ENCODE measurements at regions not wholly inside any gene's neighbourhood (a gene's known extent, or its start where the extent isn't known, plus 50 kb on each side); places are given as distances from the start of the nearest gene placed in this dataset.

- Histone ChIP-seq H3K9me3 (ENCODE audit: control insufficient read depth, low read length) (no peaks in the 10 kb centered on the region), H3K4me1 (ENCODE audit: control insufficient read depth in 1 of 2, insufficient read depth in 2 of 2, low read length in 2 of 2) (no peaks in the 10 kb centered on the region), H3K4me3 (ENCODE audit: low read length in 2 of 2) (no peak overlapping the region), H3K27ac (ENCODE audit: low read depth in 1 of 2, low read length in 2 of 2) (no peak overlapping the region), H3K36me3 (ENCODE audit: control insufficient read depth in 1 of 2, insufficient read depth in 2 of 2, low read length in 1 of 2) (no peaks in the 10 kb centered on the region), H3K27me3 (ENCODE audit: control insufficient read depth in 1 of 2, insufficient read depth in 2 of 2, low read length in 1 of 2) (no peaks in the 10 kb centered on the region)
- 93 to 94% methylated on average over 3 of the region's 3 CpGs for WGBS, 2 donors
- ATAC-seq (ENCODE audit: low FRiP score) (no peak), DNase-seq (no peak)
- intact Hi-C loops (cut with DNase I) = no loop called here
Observed at GRCh38 chr5:124317451-124317850, 429.0 kb downstream of the ZNF608 start.

DNA sequence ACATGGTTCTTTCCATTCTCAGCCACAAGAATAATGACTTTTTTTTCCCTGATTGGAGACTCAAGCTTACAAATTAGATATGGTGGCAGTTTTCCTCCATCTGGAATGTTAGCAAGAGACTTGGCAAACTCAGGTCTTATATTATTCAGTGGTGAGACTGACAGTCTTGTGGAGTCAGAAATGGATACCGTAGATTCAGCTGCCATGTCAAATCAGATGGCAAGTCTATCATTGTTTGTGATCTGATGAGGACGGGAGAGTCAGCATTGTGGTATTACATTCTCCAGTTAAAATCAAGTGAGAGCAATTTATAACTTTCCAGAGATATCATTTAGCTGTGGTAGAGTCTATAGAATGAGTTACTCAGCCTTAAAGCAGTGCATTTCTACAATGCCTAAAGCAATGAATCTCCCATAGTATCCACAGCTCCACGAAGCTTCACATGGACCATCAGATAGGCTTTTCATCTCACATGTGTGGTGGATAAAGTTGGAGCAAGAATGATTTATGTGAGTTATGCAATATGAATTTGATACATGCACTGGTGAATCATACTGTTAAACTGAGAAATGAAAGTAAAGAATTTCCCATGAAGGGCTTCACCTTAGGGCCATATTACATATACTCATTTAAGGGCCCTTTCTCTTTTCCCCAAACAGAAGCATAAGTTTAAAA lies 430.6 kb downstream of the ZNF608 start:
- H3K27me3 ChIP-seq (ENCODE audit: control insufficient read depth in 1 of 2, insufficient read depth in 2 of 2, low read length in 1 of 2) = no peaks in the 10 kb centered on the region
- intact Hi-C loops (cut with DNase I) = no loop called here
- H3K9me3 ChIP-seq (ENCODE audit: control insufficient read depth, low read length) = no peaks in the 10 kb centered on the region
- DNase-seq = no peak
- ATAC-seq (ENCODE audit: low FRiP score) = no peak
- WGBS, 2 donors = 85 to 93% methylated on average over 3 of the region's 3 CpGs
- no peak overlapping the region for H3K4me3 ChIP-seq (ENCODE audit: low read length in 2 of 2)
- H3K27ac ChIP-seq (ENCODE audit: low read depth in 1 of 2, low read length in 2 of 2) = no peak overlapping the region
- H3K4me1 ChIP-seq (ENCODE audit: control insufficient read depth in 1 of 2, insufficient read depth in 2 of 2, low read length in 2 of 2) = no peaks in the 10 kb centered on the region
- no peaks in the 10 kb centered on the region for H3K36me3 ChIP-seq (ENCODE audit: control insufficient read depth in 1 of 2, insufficient read depth in 2 of 2, low read length in 1 of 2)

DNA sequence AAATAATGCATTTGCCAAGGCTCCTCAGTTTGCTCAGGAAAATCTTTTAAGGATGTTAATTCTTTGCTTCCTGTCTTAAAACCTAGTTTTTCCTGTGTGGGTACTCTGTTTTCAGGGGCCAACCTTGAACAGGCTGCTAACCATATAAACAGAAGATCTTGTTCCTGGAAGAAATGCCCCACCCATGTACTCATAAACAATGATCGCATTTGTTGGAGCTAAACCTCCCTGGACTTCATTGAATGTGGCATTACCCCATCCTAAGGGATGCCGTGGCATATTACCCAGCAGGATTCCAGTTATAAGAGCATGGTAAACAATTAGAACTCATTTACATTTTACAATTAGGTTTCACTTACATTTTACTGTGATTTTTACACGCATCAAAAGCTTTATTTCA lies 436.0 kb downstream of the ZNF608 start:
- no peaks in the 10 kb centered on the region for H3K9me3 ChIP-seq (ENCODE audit: control insufficient read depth, low read length)
- ATAC-seq (ENCODE audit: low FRiP score) = no peak
- no peaks in the 10 kb centered on the region for H3K4me1 ChIP-seq (ENCODE audit: control insufficient read depth in 1 of 2, insufficient read depth in 2 of 2, low read length in 2 of 2)
- DNase-seq = no peak
- no peaks in the 10 kb centered on the region for H3K36me3 ChIP-seq (ENCODE audit: control insufficient read depth in 1 of 2, insufficient read depth in 2 of 2, low read length in 1 of 2)
- WGBS, 2 donors = 86 to 94% methylated on average over 3 of the region's 3 CpGs
- no peak overlapping the region for H3K4me3 ChIP-seq (ENCODE audit: low read length in 2 of 2)
- intact Hi-C loops (cut with DNase I) = no loop called here
- no peaks in the 10 kb centered on the region for H3K27me3 ChIP-seq (ENCODE audit: control insufficient read depth in 1 of 2, insufficient read depth in 2 of 2, low read length in 1 of 2)
- no peak overlapping the region for H3K27ac ChIP-seq (ENCODE audit: low read depth in 1 of 2, low read length in 2 of 2)

DNA sequence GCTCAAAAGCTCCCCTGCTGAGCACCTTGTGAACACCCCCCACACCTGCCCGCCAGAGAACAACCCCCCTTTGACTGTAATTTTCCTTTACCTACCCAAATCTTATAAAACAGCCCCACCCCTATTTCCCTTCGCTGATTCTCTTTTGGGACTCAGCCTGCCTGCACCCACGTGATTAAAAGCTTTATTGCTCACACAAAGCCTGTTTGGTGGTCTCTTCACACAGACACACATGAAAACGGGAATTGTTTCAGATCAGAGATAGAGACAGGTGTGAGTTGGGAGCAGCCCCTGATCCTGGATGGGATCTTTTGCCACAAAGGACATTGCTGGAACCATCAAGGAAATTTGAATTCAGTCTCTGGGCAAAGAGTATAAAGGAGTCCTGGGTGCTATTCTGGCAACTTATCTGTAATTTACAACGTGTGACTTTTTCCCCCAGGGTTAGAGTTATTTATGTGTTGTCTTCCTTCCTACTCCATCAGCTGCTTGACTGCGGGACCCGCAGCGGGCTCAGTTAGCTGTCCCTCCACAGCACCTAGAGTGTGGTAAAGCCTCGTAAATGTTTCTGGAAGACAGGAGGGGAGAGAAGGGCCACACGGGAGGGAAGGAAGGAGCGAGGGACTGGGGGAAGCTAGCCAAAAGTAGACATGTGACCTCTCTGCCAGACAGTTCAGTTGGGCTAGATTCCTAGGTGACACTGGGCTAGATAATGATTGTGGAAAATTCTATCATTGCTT lies 437.0 kb downstream of the ZNF608 start:
- Histone ChIP-seq H3K4me1 (ENCODE audit: control insufficient read depth in 1 of 2, insufficient read depth in 2 of 2, low read length in 2 of 2) (no peaks in the 10 kb centered on the region), H3K4me3 (ENCODE audit: low read length in 2 of 2) (no peak overlapping the region), H3K27me3 (ENCODE audit: control insufficient read depth in 1 of 2, insufficient read depth in 2 of 2, low read length in 1 of 2) (no peaks in the 10 kb centered on the region), H3K27ac (ENCODE audit: low read depth in 1 of 2, low read length in 2 of 2) (no peak overlapping the region), H3K9me3 (ENCODE audit: control insufficient read depth, low read length) (no peaks in the 10 kb centered on the region), H3K36me3 (ENCODE audit: control insufficient read depth in 1 of 2, insufficient read depth in 2 of 2, low read length in 1 of 2) (no peaks in the 10 kb centered on the region)
- ATAC-seq (ENCODE audit: low FRiP score) (no peak), DNase-seq (no peak)
- WGBS, 2 donors = 64 to 69% methylated on average over 11 of the region's 11 CpGs
- intact Hi-C loops (cut with DNase I) = no loop called here

GRCh38 chr5:124303366-124303765 lies 443.1 kb downstream of the ZNF608 start:
- no peaks in the 10 kb centered on the region for H3K4me1 ChIP-seq (ENCODE audit: control insufficient read depth in 1 of 2, insufficient read depth in 2 of 2, low read length in 2 of 2)
- no peaks in the 10 kb centered on the region for H3K27me3 ChIP-seq (ENCODE audit: control insufficient read depth in 1 of 2, insufficient read depth in 2 of 2, low read length in 1 of 2)
- no peaks in the 10 kb centered on the region for H3K9me3 ChIP-seq (ENCODE audit: control insufficient read depth, low read length)
- no peaks in the 10 kb centered on the region for H3K36me3 ChIP-seq (ENCODE audit: control insufficient read depth in 1 of 2, insufficient read depth in 2 of 2, low read length in 1 of 2)
- WGBS, 2 donors = 97 to 99% methylated on average over 1 of the region's 1 CpG
- intact Hi-C loops (cut with DNase I) = no loop called here
- DNase-seq (no peak), ATAC-seq (ENCODE audit: low FRiP score) (no peak)
- no peak overlapping the region for H3K4me3 ChIP-seq (ENCODE audit: low read length in 2 of 2)
- H3K27ac ChIP-seq (ENCODE audit: low read depth in 1 of 2, low read length in 2 of 2) = no peak overlapping the region

DNA sequence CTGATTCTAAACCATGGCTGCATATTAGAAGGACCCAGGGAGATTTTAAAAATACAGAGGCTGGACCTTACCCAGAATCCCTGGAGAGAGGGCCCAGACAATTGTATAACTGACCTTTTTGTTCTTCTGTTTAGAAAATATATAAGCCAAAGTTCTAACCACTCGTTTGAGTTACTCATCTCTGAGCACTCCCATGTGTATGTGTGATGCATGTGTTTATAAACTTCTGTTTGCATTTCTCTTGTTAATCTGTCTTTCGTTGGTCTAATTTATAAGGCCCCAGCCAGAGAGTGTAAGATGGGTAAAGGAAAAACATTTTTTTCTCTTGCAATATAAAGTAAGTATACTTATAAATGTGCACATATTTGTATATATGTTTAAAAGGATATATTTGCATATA lies 443.9 kb downstream of the ZNF608 start:
- H3K27ac ChIP-seq (ENCODE audit: low read depth in 1 of 2, low read length in 2 of 2) = no peak overlapping the region
- WGBS, 2 donors = 53 to 54% methylated on average over 2 of the region's 2 CpGs
- intact Hi-C loops (cut with DNase I) = no loop called here

GRCh38 chr5:124301850-124302249 lies 444.6 kb downstream of the ZNF608 start:
- no peak for ATAC-seq (ENCODE audit: low FRiP score)
- no peaks in the 10 kb centered on the region for H3K27me3 ChIP-seq (ENCODE audit: control insufficient read depth in 1 of 2, insufficient read depth in 2 of 2, low read length in 1 of 2)
- intact Hi-C loops (cut with DNase I) = no loop called here
- no peaks in the 10 kb centered on the region for H3K9me3 ChIP-seq (ENCODE audit: control insufficient read depth, low read length)
- no peaks in the 10 kb centered on the region for H3K36me3 ChIP-seq (ENCODE audit: control insufficient read depth in 1 of 2, insufficient read depth in 2 of 2, low read length in 1 of 2)
- H3K4me1 ChIP-seq (ENCODE audit: control insufficient read depth in 1 of 2, insufficient read depth in 2 of 2, low read length in 2 of 2) = no peaks in the 10 kb centered on the region
- WGBS, 2 donors = 41 to 43% methylated on average over 2 of the region's 2 CpGs
- no peak for DNase-seq
- H3K4me3 ChIP-seq (ENCODE audit: low read length in 2 of 2) = no peak overlapping the region
- H3K27ac ChIP-seq (ENCODE audit: low read depth in 1 of 2, low read length in 2 of 2) = no peak overlapping the region

More for the DNA sequence above, 443.9 kb downstream of the ZNF608 start:
- DNase-seq = no peak
- no peaks in the 10 kb centered on the region for H3K9me3 ChIP-seq (ENCODE audit: control insufficient read depth, low read length)
- H3K4me3 ChIP-seq (ENCODE audit: low read length in 2 of 2) = no peak overlapping the region
- no peak for ATAC-seq (ENCODE audit: low FRiP score)
- H3K36me3 ChIP-seq (ENCODE audit: control insufficient read depth in 1 of 2, insufficient read depth in 2 of 2, low read length in 1 of 2) = no peaks in the 10 kb centered on the region
- no peaks in the 10 kb centered on the region for H3K27me3 ChIP-seq (ENCODE audit: control insufficient read depth in 1 of 2, insufficient read depth in 2 of 2, low read length in 1 of 2)
- H3K4me1 ChIP-seq (ENCODE audit: control insufficient read depth in 1 of 2, insufficient read depth in 2 of 2, low read length in 2 of 2) = no peaks in the 10 kb centered on the region

DNA sequence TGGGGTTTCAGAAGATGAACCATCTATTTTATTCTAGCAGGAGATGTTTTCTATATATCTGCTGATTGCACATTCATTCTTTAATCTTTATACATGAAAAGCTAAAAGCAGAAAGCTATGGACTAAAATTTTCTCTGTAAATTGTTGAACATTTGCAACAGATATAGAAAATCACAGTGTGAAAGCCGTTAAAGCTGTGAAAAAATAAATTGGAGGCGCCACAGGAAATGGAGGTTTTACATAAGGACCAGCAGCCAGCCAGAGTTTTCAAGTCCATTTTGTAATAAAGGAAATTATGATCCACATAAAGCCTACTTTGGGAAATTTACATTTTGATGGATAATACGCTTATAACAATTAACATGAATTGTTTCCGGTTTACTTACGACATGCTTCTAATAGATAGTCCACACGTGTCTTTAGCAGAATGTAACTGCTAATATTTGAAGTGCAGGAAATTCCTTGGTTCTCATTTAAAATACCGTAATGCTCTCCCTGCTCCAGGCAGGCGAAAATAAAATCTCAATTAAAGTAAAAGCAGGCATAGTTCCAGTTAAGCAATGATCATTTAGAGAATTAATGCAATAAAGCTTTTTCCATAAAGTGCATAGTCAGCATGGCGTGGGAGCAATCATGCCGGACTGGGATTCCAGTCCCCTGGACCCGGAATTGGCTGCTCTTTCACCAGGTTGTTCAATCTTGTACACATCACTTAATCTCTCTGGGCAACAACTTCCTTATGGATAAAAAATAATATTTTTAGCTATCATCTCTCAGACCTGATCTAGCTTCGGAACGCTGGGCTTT lies 445.4 kb downstream of the ZNF608 start:
- Histone ChIP-seq H3K27ac (ENCODE audit: low read depth in 1 of 2, low read length in 2 of 2) (no peak overlapping the region), H3K4me3 (ENCODE audit: low read length in 2 of 2) (no peak overlapping the region), H3K9me3 (ENCODE audit: control insufficient read depth, low read length) (no peaks in the 10 kb centered on the region), H3K27me3 (ENCODE audit: control insufficient read depth in 1 of 2, insufficient read depth in 2 of 2, low read length in 1 of 2) (no peaks in the 10 kb centered on the region), H3K4me1 (ENCODE audit: control insufficient read depth in 1 of 2, insufficient read depth in 2 of 2, low read length in 2 of 2) (no peaks in the 10 kb centered on the region), H3K36me3 (ENCODE audit: control insufficient read depth in 1 of 2, insufficient read depth in 2 of 2, low read length in 1 of 2) (no peaks in the 10 kb centered on the region)
- 93 to 97% methylated on average over 13 of the region's 13 CpGs for WGBS, 2 donors
- no peak for ATAC-seq (ENCODE audit: low FRiP score)
- intact Hi-C loops (cut with DNase I) = no loop called here
- DNase-seq = no peak
